ENCODE measurements at regions not wholly inside any gene's neighbourhood (a gene's known extent, or its start where the extent isn't known, plus 50 kb on each side); places are given as distances from the start of the nearest gene placed in this dataset.

DNA sequence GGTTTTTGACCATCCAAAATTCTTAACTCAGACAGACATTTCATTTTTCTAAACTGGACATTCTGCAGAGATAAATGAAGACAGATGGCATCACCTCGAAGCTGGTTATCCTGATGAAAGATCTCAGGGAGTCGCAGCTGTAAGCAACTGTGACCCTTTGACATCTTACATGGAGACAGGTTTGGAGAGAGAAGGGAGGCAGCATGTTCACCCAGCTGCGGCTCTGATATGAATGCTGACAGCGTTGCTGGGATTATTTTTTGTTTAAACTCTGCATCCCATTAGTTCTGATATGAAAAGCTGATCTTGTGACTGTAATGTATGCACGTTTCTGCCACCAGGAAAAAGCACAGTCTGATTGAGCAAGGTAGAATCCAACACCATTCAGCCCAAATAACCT lies 89.4 kb downstream of the C6orf118 start:
- Mint-ChIP-seq H3K27me3 (ENCODE audit: unreplicated experiment) (no peaks in the 10 kb centered on the region), H3K9me3 (ENCODE audit: unreplicated experiment) (peaks cover 2% of the 10 kb centered on the region), H3K4me3 (ENCODE audit: unreplicated experiment) (no peak overlapping the region), H3K36me3 (ENCODE audit: unreplicated experiment) (no peaks in the 10 kb centered on the region), H3K4me1 (ENCODE audit: low read depth, unreplicated experiment) (peaks cover 10% of the 10 kb centered on the region), H3K27ac (ENCODE audit: unreplicated experiment) (peak overlapping the region; percentile 10)
- DNase-seq: no peak
- TF ChIP-seq, protein P1, sequence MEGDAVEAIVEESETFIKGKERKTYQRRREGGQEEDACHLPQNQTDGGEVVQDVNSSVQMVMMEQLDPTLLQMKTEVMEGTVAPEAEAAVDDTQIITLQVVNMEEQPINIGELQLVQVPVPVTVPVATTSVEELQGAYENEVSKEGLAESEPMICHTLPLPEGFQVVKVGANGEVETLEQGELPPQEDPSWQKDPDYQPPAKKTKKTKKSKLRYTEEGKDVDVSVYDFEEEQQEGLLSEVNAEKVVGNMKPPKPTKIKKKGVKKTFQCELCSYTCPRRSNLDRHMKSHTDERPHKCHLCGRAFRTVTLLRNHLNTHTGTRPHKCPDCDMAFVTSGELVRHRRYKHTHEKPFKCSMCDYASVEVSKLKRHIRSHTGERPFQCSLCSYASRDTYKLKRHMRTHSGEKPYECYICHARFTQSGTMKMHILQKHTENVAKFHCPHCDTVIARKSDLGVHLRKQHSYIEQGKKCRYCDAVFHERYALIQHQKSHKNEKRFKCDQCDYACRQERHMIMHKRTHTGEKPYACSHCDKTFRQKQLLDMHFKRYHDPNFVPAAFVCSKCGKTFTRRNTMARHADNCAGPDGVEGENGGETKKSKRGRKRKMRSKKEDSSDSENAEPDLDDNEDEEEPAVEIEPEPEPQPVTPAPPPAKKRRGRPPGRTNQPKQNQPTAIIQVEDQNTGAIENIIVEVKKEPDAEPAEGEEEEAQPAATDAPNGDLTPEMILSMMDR (IDR thresholded peaks at IDR 0.05; ENCODE audit: partially characterized antibody, unreplicated experiment): no peak

DNA sequence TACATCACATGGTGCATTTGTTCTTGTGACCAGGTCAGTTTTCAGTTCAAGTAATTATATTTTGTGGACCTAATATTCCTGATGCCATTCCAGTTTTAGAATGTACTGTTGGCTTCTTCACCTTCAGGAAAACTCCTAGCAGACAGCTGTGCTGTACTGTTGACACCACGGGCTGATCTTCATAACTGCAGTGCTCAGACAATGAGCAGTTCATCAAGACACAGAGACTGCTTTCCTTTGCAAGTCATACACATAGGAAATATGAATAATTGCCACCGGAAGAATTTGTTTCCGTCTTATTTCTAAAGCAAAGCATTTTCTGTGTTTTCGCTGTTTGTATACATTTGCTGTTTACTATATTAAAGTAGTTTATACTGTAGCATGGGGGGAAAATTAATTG lies 89.8 kb downstream of the C6orf118 start:
- peaks cover 2% of the 10 kb centered on the region for H3K9me3 Mint-ChIP-seq (ENCODE audit: unreplicated experiment)
- no peak overlapping the region for H3K4me3 Mint-ChIP-seq (ENCODE audit: unreplicated experiment)
- no peak overlapping the region for H3K27ac Mint-ChIP-seq (ENCODE audit: unreplicated experiment)
- TF ChIP-seq, protein P1 (IDR thresholded peaks at IDR 0.05; ENCODE audit: partially characterized antibody, unreplicated experiment): no peak
- no peaks in the 10 kb centered on the region for H3K27me3 Mint-ChIP-seq (ENCODE audit: unreplicated experiment)
- no peaks in the 10 kb centered on the region for H3K36me3 Mint-ChIP-seq (ENCODE audit: unreplicated experiment)
- H3K4me1 Mint-ChIP-seq (ENCODE audit: low read depth, unreplicated experiment): peaks cover 10% of the 10 kb centered on the region
- DNase-seq: no peak

DNA sequence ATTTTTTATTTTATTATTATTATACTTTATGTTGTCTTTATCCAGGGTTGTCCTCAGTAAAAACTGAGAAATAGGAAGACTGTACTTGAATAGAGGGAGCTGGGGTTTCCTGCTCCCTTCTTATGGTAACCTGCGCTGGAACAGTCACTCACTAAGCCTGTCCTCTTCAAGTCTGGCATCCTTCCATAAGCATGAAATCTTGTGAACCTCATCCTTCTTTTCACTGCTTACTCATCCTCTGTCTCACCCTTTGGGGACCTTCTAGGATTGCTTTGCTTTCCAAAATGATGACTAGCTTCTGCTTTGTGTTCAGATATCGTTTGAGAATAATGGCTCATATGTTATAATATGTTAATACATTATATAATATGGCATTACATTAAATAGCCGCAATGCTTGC lies 90.6 kb downstream of the C6orf118 start:
- Mint-ChIP-seq H3K27ac (ENCODE audit: unreplicated experiment) (no peak overlapping the region), H3K9me3 (ENCODE audit: unreplicated experiment) (peaks cover 2% of the 10 kb centered on the region), H3K4me1 (ENCODE audit: low read depth, unreplicated experiment) (peaks cover 10% of the 10 kb centered on the region), H3K27me3 (ENCODE audit: unreplicated experiment) (no peaks in the 10 kb centered on the region), H3K36me3 (ENCODE audit: unreplicated experiment) (no peaks in the 10 kb centered on the region), H3K4me3 (ENCODE audit: unreplicated experiment) (no peak overlapping the region)
- DNase-seq: no peak
- TF ChIP-seq, protein P1 (IDR thresholded peaks at IDR 0.05; ENCODE audit: partially characterized antibody, unreplicated experiment): no peak

DNA sequence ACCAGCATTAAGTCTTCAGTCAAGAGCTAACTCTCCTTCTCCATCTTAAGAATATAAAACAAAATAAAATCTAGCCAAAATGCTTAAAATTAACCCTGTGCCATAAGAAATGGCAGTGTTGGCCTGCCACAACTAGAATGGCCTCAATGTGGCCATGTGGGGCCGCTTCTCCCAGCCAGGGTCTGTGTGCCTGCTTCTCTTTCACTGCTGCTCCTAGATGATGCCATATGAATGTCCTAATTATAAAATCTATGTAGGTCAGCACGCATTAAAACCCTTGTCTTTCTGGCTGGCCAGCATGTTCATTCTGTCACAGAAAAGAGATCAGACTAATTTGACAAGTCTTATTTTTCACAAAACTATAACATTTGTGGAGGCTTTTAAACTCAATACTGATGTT lies 102.6 kb downstream of the C6orf118 start:
- no peak overlapping the region for H3K27ac Mint-ChIP-seq (ENCODE audit: unreplicated experiment)
- no peaks in the 10 kb centered on the region for H3K27me3 Mint-ChIP-seq (ENCODE audit: unreplicated experiment)
- no peak for DNase-seq
- TF ChIP-seq, protein P1 (IDR thresholded peaks at IDR 0.05; ENCODE audit: partially characterized antibody, unreplicated experiment): no peak
- no peaks in the 10 kb centered on the region for H3K9me3 Mint-ChIP-seq (ENCODE audit: unreplicated experiment)
- H3K4me1 Mint-ChIP-seq (ENCODE audit: low read depth, unreplicated experiment): no peaks in the 10 kb centered on the region
- H3K4me3 Mint-ChIP-seq (ENCODE audit: unreplicated experiment): no peak overlapping the region
- H3K36me3 Mint-ChIP-seq (ENCODE audit: unreplicated experiment): no peaks in the 10 kb centered on the region

DNA sequence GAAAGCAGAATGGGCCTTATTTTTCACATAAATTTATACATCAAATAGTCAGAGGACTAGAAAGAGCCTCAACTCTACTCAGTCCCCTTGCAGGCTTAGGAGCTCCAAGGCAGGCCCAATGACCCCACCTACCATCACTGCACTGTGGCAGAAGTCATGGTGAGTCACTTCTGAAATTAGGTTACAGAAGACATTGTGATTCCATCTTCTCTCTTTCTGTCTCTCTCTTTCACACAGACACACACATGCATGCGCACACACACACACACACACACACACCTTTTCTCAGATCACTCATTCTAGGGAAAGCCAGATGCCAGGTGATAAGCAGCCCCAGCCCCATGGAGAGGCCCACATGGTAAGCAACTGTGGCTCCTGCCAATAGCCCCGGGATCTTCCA lies 103.8 kb downstream of the C6orf118 start:
- Mint-ChIP-seq H3K4me1 (ENCODE audit: low read depth, unreplicated experiment) (no peaks in the 10 kb centered on the region), H3K4me3 (ENCODE audit: unreplicated experiment) (no peak overlapping the region), H3K27ac (ENCODE audit: unreplicated experiment) (no peak overlapping the region), H3K9me3 (ENCODE audit: unreplicated experiment) (no peaks in the 10 kb centered on the region), H3K27me3 (ENCODE audit: unreplicated experiment) (peaks cover 2% of the 10 kb centered on the region), H3K36me3 (ENCODE audit: unreplicated experiment) (no peaks in the 10 kb centered on the region)
- DNase-seq: no peak
- TF ChIP-seq, protein P1 (IDR thresholded peaks at IDR 0.05; ENCODE audit: partially characterized antibody, unreplicated experiment): no peak
